DND-41 (cell line): ENCODE measurements at regions not wholly inside any gene's neighbourhood (a gene's known extent, or its start where the extent isn't known, plus 50 kb on each side); places are given as distances from the start of the nearest gene placed in this dataset.

ENCODE experiments used
- ATAC-seq: fragments of 200-7000 bp; cut with Tn5 transposase; 3 replicates; pipeline ENCODE4 v1.9.1; 2021; ENCODE audit warnings: low read depth; ENCODE audit not compliant: insufficient read depth
- DNase-seq: peaks from one replicate; pipeline ENCODE4 v3.0.0-alpha.2; 2020
- H2AFZ ChIP-seq: 2 replicates; pipeline ENCODE4 v1.6.0; 2012; ENCODE audit warnings: low read depth, low read length
- H3K27ac ChIP-seq: 2 replicates; pipeline ENCODE4 v1.5.1; 2012; ENCODE audit warnings: low read length, inconsistent platforms
- H3K27me3 ChIP-seq: fragments of 200-600 bp; sonication (generic); 2 replicates; pipeline ENCODE4 v1.6.0; 2012; ENCODE audit warnings: low read length, mild to moderate bottlenecking, inconsistent platforms; ENCODE audit not compliant: insufficient read depth, poor library complexity
- H3K36me3 ChIP-seq: 2 replicates; pipeline ENCODE4 v1.5.1; 2012; ENCODE audit warnings: low read length, inconsistent platforms; ENCODE audit not compliant: insufficient read depth
- H3K4me1 ChIP-seq: 2 replicates; pipeline ENCODE4 v1.5.1; 2012; ENCODE audit warnings: mild to moderate bottlenecking, low read length; ENCODE audit not compliant: insufficient read depth
- H3K4me2 ChIP-seq: 2 replicates; pipeline ENCODE4 v1.6.0; 2012; ENCODE audit warnings: mild to moderate bottlenecking, moderate library complexity, low read length, inconsistent platforms; ENCODE audit not compliant: insufficient read depth
- H3K4me3 ChIP-seq, 2 experiments: fragments of 200-600 bp in 1 of 2; shearing (Covaris generic) in 1 of 2; 2 replicates each; pipeline ENCODE4 v1.5.1; 2012 to 2016; ENCODE audit warnings: inconsistent platforms in 2 of 2, low read length in 2 of 2, mild to moderate bottlenecking in 2 of 2, low read depth in 1 of 2, moderate library complexity in 1 of 2
- H3K79me2 ChIP-seq: 2 replicates; pipeline ENCODE4 v1.6.0; 2012; ENCODE audit warnings: low read length, inconsistent platforms; ENCODE audit not compliant: insufficient read depth
- H3K9ac ChIP-seq: 2 replicates; pipeline ENCODE4 v1.6.0; 2012; ENCODE audit warnings: low read depth, mild to moderate bottlenecking, inconsistent platforms, low read length, moderate library complexity
- H3K9me3 ChIP-seq: 2 replicates; pipeline ENCODE4 v1.5.1; 2012; ENCODE audit warnings: low read length, moderate library complexity, mild to moderate bottlenecking, inconsistent platforms; ENCODE audit not compliant: insufficient read depth, severe bottlenecking
- H4K20me1 ChIP-seq: 2 replicates; pipeline ENCODE4 v1.6.0; 2012; ENCODE audit warnings: low read length; ENCODE audit not compliant: insufficient read depth
- EZH2 ChIP-seq: IDR thresholded peaks from 3 replicates; pipeline ENCODE4 v1.6.1; 2012; ENCODE audit warnings: borderline replicate concordance, low read depth, mild to moderate bottlenecking, moderate library complexity, low read length, inconsistent platforms; ENCODE audit not compliant: severe bottlenecking
- TF ChIP-seq, protein P1 (sequence below): IDR thresholded peaks from 2 replicates; pipeline ENCODE4 v1.5.1; 2012; ENCODE audit warnings: borderline replicate concordance, low read length, moderate library complexity, mild to moderate bottlenecking; ENCODE audit not compliant: poor library complexity, severe bottlenecking; ENCODE audit errors: extremely low read depth

DNA sequence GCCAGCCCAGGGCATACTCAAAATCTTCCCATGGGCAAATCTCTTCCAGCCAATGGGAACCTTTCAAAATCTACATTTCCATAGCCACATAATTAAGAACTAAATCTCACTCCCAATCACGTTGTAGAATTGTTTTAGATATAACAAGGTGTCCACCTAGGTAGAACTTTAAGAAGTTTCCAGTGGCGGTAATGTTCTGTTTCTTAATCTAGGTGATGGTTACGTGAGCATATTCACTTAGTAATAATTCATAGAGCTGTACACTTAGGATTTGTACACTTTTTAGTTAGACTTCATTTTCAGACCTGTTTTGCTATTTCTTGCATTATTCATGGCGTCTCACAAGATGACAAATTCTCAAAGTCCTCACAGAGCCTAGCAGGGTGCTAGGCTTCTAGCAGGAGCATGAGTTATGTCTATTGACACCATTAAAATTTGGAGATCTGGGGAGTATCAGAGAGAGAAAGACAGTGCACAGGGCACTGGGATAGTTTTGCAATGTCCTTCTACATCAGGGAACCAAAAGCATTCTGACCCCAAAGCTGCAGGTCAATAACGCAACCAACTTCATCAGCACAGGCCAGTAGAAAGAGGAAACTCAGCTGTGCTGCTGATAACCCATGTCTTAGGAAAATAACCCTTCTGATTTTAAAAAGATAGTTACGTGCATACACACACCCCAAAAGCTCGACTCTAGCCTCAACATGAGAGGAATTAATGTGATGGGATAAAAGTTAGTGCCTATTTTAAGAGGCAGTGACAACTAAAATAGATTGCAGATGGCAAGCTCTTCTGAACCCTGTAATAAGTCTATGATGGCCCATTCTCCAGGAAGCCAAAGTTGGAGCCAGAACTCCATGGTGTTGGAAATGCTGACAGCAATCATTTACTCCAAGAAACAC is 518.1 kb upstream of the JARID2 start:
- no peak overlapping the region for H3K27ac ChIP-seq
- no peaks in the 10 kb centered on the region for H3K27me3 ChIP-seq
- H3K4me1 ChIP-seq: peaks cover 1% of the 10 kb centered on the region; the same call in 1 of the 2 replicates
- no peaks in the 10 kb centered on the region for H3K9me3 ChIP-seq
- DNase-seq (no peak), ATAC-seq (no peak)
- H3K36me3 ChIP-seq: no peaks in the 10 kb centered on the region
- TF ChIP-seq EZH2: no peak
- TF ChIP-seq, protein P1, sequence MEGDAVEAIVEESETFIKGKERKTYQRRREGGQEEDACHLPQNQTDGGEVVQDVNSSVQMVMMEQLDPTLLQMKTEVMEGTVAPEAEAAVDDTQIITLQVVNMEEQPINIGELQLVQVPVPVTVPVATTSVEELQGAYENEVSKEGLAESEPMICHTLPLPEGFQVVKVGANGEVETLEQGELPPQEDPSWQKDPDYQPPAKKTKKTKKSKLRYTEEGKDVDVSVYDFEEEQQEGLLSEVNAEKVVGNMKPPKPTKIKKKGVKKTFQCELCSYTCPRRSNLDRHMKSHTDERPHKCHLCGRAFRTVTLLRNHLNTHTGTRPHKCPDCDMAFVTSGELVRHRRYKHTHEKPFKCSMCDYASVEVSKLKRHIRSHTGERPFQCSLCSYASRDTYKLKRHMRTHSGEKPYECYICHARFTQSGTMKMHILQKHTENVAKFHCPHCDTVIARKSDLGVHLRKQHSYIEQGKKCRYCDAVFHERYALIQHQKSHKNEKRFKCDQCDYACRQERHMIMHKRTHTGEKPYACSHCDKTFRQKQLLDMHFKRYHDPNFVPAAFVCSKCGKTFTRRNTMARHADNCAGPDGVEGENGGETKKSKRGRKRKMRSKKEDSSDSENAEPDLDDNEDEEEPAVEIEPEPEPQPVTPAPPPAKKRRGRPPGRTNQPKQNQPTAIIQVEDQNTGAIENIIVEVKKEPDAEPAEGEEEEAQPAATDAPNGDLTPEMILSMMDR: no peak
- no peaks in the 10 kb centered on the region for H4K20me1 ChIP-seq
- no peak overlapping the region for H2AFZ ChIP-seq
- no peak overlapping the region for H3K4me2 ChIP-seq
- no peak overlapping the region for H3K4me3 ChIP-seq
- H3K79me2 ChIP-seq: no peaks in the 10 kb centered on the region
- H3K9ac ChIP-seq: no peak overlapping the region

DNA sequence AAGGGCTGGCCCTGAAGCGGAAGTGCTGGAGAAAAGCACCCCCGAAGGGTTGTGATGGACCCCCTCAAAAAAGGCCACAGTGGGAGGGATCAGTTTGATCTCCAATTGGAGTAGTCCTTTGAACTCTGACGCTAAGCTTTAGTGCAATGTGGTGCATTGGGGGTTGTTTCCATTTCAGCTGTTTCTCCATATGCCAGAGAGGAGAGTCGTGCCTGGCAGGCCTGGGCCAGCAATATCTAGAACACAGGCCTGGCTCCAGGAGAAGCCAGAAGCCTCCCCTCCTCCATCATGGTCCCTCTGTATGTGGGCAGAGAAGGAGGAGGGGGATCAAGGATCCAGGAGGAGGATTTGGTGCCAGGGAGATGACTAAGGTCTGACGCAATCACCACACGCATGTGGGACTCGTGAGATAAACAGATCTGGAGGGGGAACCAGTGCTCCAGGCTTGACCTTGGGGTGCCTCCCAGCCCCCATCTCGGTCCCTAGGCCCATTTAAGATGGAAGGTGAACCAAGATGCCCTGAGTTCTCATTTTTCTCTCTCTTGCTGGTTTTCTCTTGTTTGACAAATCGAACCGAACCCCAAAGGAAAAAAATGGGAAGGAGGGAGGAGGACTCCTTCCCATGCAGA is 517.4 kb upstream of the JARID2 start:
- H3K9me3 ChIP-seq: no peaks in the 10 kb centered on the region
- TF ChIP-seq, protein P1: no peak
- no peak for TF ChIP-seq EZH2
- DNase-seq (no peak), ATAC-seq (no peak)
- H2AFZ ChIP-seq: no peak overlapping the region
- H3K4me2 ChIP-seq: no peak overlapping the region
- no peaks in the 10 kb centered on the region for H3K27me3 ChIP-seq
- H3K4me3 ChIP-seq: no peak overlapping the region
- no peaks in the 10 kb centered on the region for H3K79me2 ChIP-seq
- no peak overlapping the region for H3K9ac ChIP-seq
- no peaks in the 10 kb centered on the region for H3K36me3 ChIP-seq
- no peaks in the 10 kb centered on the region for H4K20me1 ChIP-seq
- H3K27ac ChIP-seq: no peak overlapping the region
- H3K4me1 ChIP-seq: no peaks in the 10 kb centered on the region

DNA sequence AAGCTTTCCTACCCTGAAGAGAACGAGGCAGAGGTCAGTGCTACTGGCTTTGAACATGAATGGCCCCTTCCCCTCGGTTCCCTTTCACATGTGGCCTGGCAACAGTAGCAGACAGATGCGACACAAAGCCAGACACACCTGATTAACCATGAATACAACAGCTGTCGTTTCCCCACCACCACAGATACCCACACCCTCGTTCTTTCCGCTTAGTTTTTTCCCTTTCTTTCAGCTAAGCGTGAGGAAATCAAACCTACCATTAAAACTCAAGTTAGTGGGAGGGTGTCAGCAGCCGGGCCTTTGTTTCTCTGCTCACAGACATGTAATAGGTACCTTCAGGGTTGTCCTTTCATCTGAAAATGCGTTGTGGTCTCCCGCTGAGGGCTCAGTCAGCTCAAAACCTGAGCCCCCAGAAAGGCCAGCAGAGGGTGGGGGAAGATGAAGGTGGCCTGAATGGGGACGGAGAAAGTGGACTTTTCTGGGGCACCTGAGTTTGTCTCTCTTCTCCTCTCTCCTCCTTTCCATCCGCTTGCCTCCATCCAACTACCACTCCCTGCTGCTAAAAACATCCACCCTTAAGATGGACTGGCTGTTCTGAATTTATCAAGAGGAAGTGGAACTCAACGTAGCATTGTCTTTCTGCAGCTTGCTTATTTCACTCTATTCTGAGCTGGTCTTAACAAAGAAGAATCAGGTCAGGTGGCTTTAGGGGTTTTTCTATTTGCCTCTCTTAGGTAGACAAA is 516.6 kb upstream of the JARID2 start:
- H2AFZ ChIP-seq: no peak overlapping the region
- no peak overlapping the region for H3K4me3 ChIP-seq
- H3K9ac ChIP-seq: no peak overlapping the region
- H3K27ac ChIP-seq: no peak overlapping the region
- peaks cover 2% of the 10 kb centered on the region; the same call in 1 of the 2 replicates for H3K4me1 ChIP-seq
- ATAC-seq (no peak), DNase-seq (no peak)
- H3K79me2 ChIP-seq: no peaks in the 10 kb centered on the region
- H3K27me3 ChIP-seq: no peaks in the 10 kb centered on the region
- no peaks in the 10 kb centered on the region for H4K20me1 ChIP-seq
- H3K9me3 ChIP-seq: no peaks in the 10 kb centered on the region
- TF ChIP-seq, protein P1: no peak
- no peak for TF ChIP-seq EZH2
- no peaks in the 10 kb centered on the region for H3K36me3 ChIP-seq
- no peak overlapping the region for H3K4me2 ChIP-seq
